GM12865 (cell line): ENCODE measurements at regions not wholly inside any gene's neighbourhood (a gene's known extent, or its start where the extent isn't known, plus 50 kb on each side); places are given as distances from the start of the nearest gene placed in this dataset.

ENCODE experiments used
- DNase-seq: peaks from one replicate; pipeline ENCODE4 v3.0.0; 2010; ENCODE audit warnings: low read depth
- H3K4me3 ChIP-seq: 2 replicates; pipeline ENCODE4 v1.5.1; 2011; ENCODE audit warnings: mild to moderate bottlenecking, low read depth, low read length, control low read depth
- CTCF ChIP-seq: IDR thresholded peaks from 2 replicates; pipeline ENCODE4 v1.5.1; 2011; ENCODE audit warnings: low read length, control low read depth, low read depth, inconsistent platforms; ENCODE audit not compliant: insufficient read depth; ENCODE audit errors: missing control alignments

GRCh38 chr11:92432515-92432914 lies 207.9 kb downstream of the FAT3 start:
- no peak for DNase-seq
- no peak for TF ChIP-seq CTCF
- H3K4me3 ChIP-seq: no peak overlapping the region

GRCh38 chr11:92436034-92436920 lies 211.7 kb downstream of the FAT3 start:
- H3K4me3 ChIP-seq: no peak overlapping the region
- DNase-seq: no peak
- no peak for TF ChIP-seq CTCF

GRCh38 chr11:92439133-92439532 lies 214.5 kb downstream of the FAT3 start:
- no peak overlapping the region for H3K4me3 ChIP-seq
- TF ChIP-seq CTCF: no peak
- DNase-seq: no peak

- DNase-seq: no peak
These were observed 216.3 kb downstream of the FAT3 start for GRCh38 chr11:92440701-92441442.

GRCh38 chr11:92441443-92441726 lies 216.8 kb downstream of the FAT3 start:
- DNase-seq: no peak
- H3K4me3 ChIP-seq: no peak overlapping the region
- no peak for TF ChIP-seq CTCF

More at GRCh38 chr11:92440701-92441442, 216.3 kb downstream of the FAT3 start:
- no peak overlapping the region for H3K4me3 ChIP-seq
- TF ChIP-seq CTCF: no peak

GRCh38 chr11:92443199-92443598 lies 218.6 kb downstream of the FAT3 start:
- no peak for TF ChIP-seq CTCF
- no peak overlapping the region for H3K4me3 ChIP-seq
- no peak for DNase-seq
